Caco-2 (cell line): ENCODE measurements at regions not wholly inside any gene's neighbourhood (a gene's known extent, or its start where the extent isn't known, plus 50 kb on each side); places are given as distances from the start of the nearest gene placed in this dataset.
"Not testable (repeated sequence)": the region's sequence is repeated elsewhere in the genome, so short reads cannot be mapped to it uniquely, and the experiment has no call there.

Experiments
- BruUV-seq: library from RNA; stranded (reverse); fragments of 400-500 nt; replicated peaks from 2 replicates; lab custom pipeline; 2021; lab: Mats Ljungman, UMichigan
- CTCF ChIA-PET: fragments of 300-600 bp; sonication (Branson Sonifier 250); formaldehyde crosslinking; loops from one replicate; lab custom pipeline; 2022; ENCODE audit warnings: antibody characterized with exemption; lab: Charles Lee
- POLR2A ChIA-PET: fragments of 300-600 bp; sonication (Branson Sonifier 250); formaldehyde crosslinking; loops from one replicate; lab custom pipeline; 2022; ENCODE audit warnings: antibody characterized with exemption; lab: Charles Lee
- DNase-seq, 2 experiments: peaks; one replicate each; pipeline versions ENCODE4 v3.0.0 to v3.0.0-alpha.2; 2020 to 2022
- H3K27me3 ChIP-seq: replicated peaks from 2 replicates; pipeline ENCODE4 v1.6.0; 2011; ENCODE audit warnings: low read length; ENCODE audit not compliant: control insufficient read depth, insufficient read depth
- H3K36me3 ChIP-seq: 2 replicates; pipeline ENCODE4 v1.5.1; 2011; ENCODE audit warnings: low read length; ENCODE audit not compliant: control insufficient read depth, insufficient read depth
- H3K4me1 ChIP-seq: fragments of 250-450 bp; sonication (Bioruptor Pico); 2 replicates; pipeline ENCODE4 v1.5.1; 2020; ENCODE audit warnings: mild to moderate bottlenecking
- H3K4me3 ChIP-seq: 2 replicates; pipeline ENCODE4 v1.5.1; 2011; ENCODE audit warnings: low read depth, mild to moderate bottlenecking, control low read depth, low read length
- H3K9me3 ChIP-seq: fragments of 250-450 bp; sonication (Bioruptor Pico); 2 replicates; pipeline ENCODE4 v1.5.1; 2020; ENCODE audit warnings: mild to moderate bottlenecking, moderate library complexity
- H3K27ac Mint-ChIP-seq: one replicate; pipeline ENCODE4 v1.8.0; 2022; ENCODE audit warnings: mixed read lengths; ENCODE audit not compliant: unreplicated experiment
- H3K27me3 Mint-ChIP-seq: one replicate; pipeline ENCODE4 v1.8.0; 2022; ENCODE audit warnings: mixed read lengths; ENCODE audit not compliant: insufficient read depth, unreplicated experiment
- H3K36me3 Mint-ChIP-seq: one replicate; pipeline ENCODE4 v1.8.0; 2022; ENCODE audit warnings: mild to moderate bottlenecking, mixed read lengths; ENCODE audit not compliant: insufficient read depth, unreplicated experiment
- H3K4me1 Mint-ChIP-seq: one replicate; pipeline ENCODE4 v1.8.0; 2022; ENCODE audit warnings: low read depth, mixed read lengths; ENCODE audit not compliant: unreplicated experiment
- H3K4me3 Mint-ChIP-seq: one replicate; pipeline ENCODE4 v1.8.0; 2022; ENCODE audit warnings: mild to moderate bottlenecking, moderate library complexity, mixed read lengths; ENCODE audit not compliant: unreplicated experiment
- H3K9me3 Mint-ChIP-seq: one replicate; pipeline ENCODE4 v1.8.0; 2022; ENCODE audit warnings: mixed read lengths; ENCODE audit not compliant: unreplicated experiment
- intact Hi-C: fragments of 100-400 bp; cut with micrococcal nuclease; formaldehyde crosslinking; loops from one replicate; pipeline ENCODE4 v1.10.0; 2022; ENCODE audit not compliant: unreplicated experiment
- TF ChIP-seq, protein P1 (sequence below), 2 experiments: fragments of 200-600 bp in 1 of 2; IDR thresholded peaks; 1 replicate in 1 of 2; 2 replicates in 1 of 2; pipeline versions ENCODE4 v1.5.1 to v1.8.0; 2011 to 2022; ENCODE audit warnings: antibody characterized with exemption in 1 of 2, control low read depth in 1 of 2, inconsistent platforms in 1 of 2, low read depth in 1 of 2, low read length in 1 of 2, mild to moderate bottlenecking in 1 of 2, moderate library complexity in 1 of 2; ENCODE audit not compliant: insufficient read depth in 1 of 2, severe bottlenecking in 1 of 2, unreplicated experiment in 1 of 2

DNA sequence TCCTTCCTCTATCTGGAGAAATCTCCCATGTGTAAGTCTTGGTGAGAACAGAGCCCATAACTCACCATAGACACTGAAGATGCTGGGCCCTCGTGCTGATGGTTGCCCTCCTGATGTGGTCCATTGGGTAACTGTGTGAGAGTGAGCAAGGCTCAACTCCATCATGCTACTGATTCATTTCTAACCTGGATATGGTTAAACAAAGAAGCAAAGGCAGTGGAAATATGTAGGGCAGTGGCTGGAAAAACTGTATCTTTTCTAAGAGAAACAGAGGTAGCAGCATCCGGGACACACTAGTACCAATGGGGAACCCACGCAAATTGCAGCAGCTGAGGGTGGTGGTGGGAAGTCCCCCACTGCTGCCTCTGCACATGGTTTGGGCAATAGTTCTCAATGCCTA, 221.7 kb downstream of the KLF6 start:
- H3K27me3 ChIP-seq: no peaks in the 10 kb centered on the region
- TF ChIP-seq, protein P1, sequence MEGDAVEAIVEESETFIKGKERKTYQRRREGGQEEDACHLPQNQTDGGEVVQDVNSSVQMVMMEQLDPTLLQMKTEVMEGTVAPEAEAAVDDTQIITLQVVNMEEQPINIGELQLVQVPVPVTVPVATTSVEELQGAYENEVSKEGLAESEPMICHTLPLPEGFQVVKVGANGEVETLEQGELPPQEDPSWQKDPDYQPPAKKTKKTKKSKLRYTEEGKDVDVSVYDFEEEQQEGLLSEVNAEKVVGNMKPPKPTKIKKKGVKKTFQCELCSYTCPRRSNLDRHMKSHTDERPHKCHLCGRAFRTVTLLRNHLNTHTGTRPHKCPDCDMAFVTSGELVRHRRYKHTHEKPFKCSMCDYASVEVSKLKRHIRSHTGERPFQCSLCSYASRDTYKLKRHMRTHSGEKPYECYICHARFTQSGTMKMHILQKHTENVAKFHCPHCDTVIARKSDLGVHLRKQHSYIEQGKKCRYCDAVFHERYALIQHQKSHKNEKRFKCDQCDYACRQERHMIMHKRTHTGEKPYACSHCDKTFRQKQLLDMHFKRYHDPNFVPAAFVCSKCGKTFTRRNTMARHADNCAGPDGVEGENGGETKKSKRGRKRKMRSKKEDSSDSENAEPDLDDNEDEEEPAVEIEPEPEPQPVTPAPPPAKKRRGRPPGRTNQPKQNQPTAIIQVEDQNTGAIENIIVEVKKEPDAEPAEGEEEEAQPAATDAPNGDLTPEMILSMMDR (IDR thresholded peaks at IDR 0.05; ENCODE audit: insufficient read depth in 1 of 2, low read depth in 1 of 2, low read length in 1 of 2, severe bottlenecking in 1 of 2, unreplicated experiment in 1 of 2): no peak
- BruUV-seq: no TSS peak
- Mint-ChIP-seq H3K4me3 (no peak overlapping the region), H3K27me3 (no peaks in the 10 kb centered on the region), H3K36me3 (no peaks in the 10 kb centered on the region), H3K9me3 (peaks cover 29% of the 10 kb centered on the region), H3K27ac (no peak overlapping the region), H3K4me1 (peaks cover 6% of the 10 kb centered on the region)
- no peaks in the 10 kb centered on the region for H3K36me3 ChIP-seq
- no peak overlapping the region for H3K4me3 ChIP-seq
- CTCF ChIA-PET: no interaction called here
- intact Hi-C loops: no loop called here
- H3K4me1 ChIP-seq: no peaks in the 10 kb centered on the region
- DNase-seq: no peak
- H3K9me3 ChIP-seq: peaks cover 14% of the 10 kb centered on the region; the same call in 1 of the 2 replicates
- POLR2A ChIA-PET: no interaction called here

- intact Hi-C loops, H3K27me3 Mint-ChIP-seq, H3K27me3 ChIP-seq, POLR2A ChIA-PET, H3K27ac Mint-ChIP-seq, H3K4me3 ChIP-seq, H3K9me3 ChIP-seq, H3K4me1 Mint-ChIP-seq, BruUV-seq, H3K36me3 Mint-ChIP-seq, H3K4me1 ChIP-seq, CTCF ChIA-PET, H3K36me3 ChIP-seq, DNase-seq, H3K4me3 Mint-ChIP-seq: not testable (repeated sequence)
- H3K9me3 Mint-ChIP-seq: peaks cover 40% of the 10 kb centered on the region
Observed at GRCh38 chr10:3560628-3561027, 224.4 kb downstream of the KLF6 start.

DNA sequence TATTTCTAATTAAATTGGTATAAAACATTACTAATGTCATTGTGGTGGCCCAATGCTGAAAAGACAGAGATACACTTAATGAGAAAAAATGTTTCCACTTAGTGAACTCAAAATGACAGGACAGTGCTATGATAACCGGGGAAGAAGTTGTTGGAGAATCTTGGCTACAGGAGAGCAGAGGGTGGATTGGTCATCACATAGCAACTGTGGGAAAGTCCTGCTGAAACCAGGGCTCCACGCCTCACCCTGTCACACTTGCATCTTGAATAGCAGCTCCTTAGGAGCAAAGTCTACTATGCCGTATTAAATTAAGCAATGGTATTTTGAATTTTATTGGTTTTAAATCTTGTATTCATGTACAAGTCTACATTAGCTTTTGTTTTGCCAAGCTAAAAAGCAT, 225.5 kb downstream of the KLF6 start:
- ChIA-PET CTCF (no interaction called here), POLR2A (no interaction called here)
- no peak overlapping the region for H3K27ac Mint-ChIP-seq
- no peak overlapping the region for H3K4me3 ChIP-seq
- no peaks in the 10 kb centered on the region for H3K9me3 ChIP-seq
- BruUV-seq: no TSS peak
- no peak for DNase-seq
- TF ChIP-seq, protein P1 (IDR thresholded peaks at IDR 0.05; ENCODE audit: insufficient read depth in 1 of 2, low read depth in 1 of 2, low read length in 1 of 2, severe bottlenecking in 1 of 2, unreplicated experiment in 1 of 2): no peak
- H3K27me3 ChIP-seq: no peaks in the 10 kb centered on the region
- no peaks in the 10 kb centered on the region for H3K36me3 ChIP-seq
- no peaks in the 10 kb centered on the region for H3K4me1 ChIP-seq
- H3K4me3 Mint-ChIP-seq: no peak overlapping the region
- no peaks in the 10 kb centered on the region for H3K36me3 Mint-ChIP-seq
- no peaks in the 10 kb centered on the region for H3K27me3 Mint-ChIP-seq
- intact Hi-C loops: no loop called here
- peaks cover 28% of the 10 kb centered on the region for H3K9me3 Mint-ChIP-seq
- peaks cover 8% of the 10 kb centered on the region for H3K4me1 Mint-ChIP-seq

- ChIA-PET POLR2A (no interaction called here), CTCF (no interaction called here)
- intact Hi-C loops: no loop called here
- Mint-ChIP-seq H3K27ac (no peak overlapping the region), H3K9me3 (peaks cover 24% of the 10 kb centered on the region), H3K27me3 (no peaks in the 10 kb centered on the region), H3K36me3 (no peaks in the 10 kb centered on the region), H3K4me3 (no peak overlapping the region), H3K4me1 (peaks cover 8% of the 10 kb centered on the region)
- H3K4me3 ChIP-seq: no peak overlapping the region
- no peaks in the 10 kb centered on the region for H3K4me1 ChIP-seq
- H3K9me3 ChIP-seq: no peaks in the 10 kb centered on the region
- no TSS peak for BruUV-seq
- TF ChIP-seq, protein P1 (IDR thresholded peaks at IDR 0.05; ENCODE audit: insufficient read depth in 1 of 2, low read depth in 1 of 2, low read length in 1 of 2, severe bottlenecking in 1 of 2, unreplicated experiment in 1 of 2): no peak
- no peak for DNase-seq
- H3K27me3 ChIP-seq: no peaks in the 10 kb centered on the region
- no peaks in the 10 kb centered on the region for H3K36me3 ChIP-seq
Observed at GRCh38 chr10:3559011-3559410, 226.0 kb downstream of the KLF6 start.

- BruUV-seq, H3K4me3 ChIP-seq, H3K9me3 ChIP-seq, H3K4me3 Mint-ChIP-seq, H3K36me3 Mint-ChIP-seq, H3K36me3 ChIP-seq, H3K27me3 ChIP-seq, POLR2A ChIA-PET, CTCF ChIA-PET, intact Hi-C loops, H3K27me3 Mint-ChIP-seq, DNase-seq, H3K4me1 Mint-ChIP-seq, H3K27ac Mint-ChIP-seq, H3K4me1 ChIP-seq: not testable (repeated sequence)
- peaks cover 24% of the 10 kb centered on the region for H3K9me3 Mint-ChIP-seq
Observed at GRCh38 chr10:3556191-3557017, 228.6 kb downstream of the KLF6 start.
